ENCODE measurements at regions not wholly inside any gene's neighbourhood (a gene's known extent, or its start where the extent isn't known, plus 50 kb on each side); places are given as distances from the start of the nearest gene placed in this dataset.

GRCh38 chr2:60168247-60168646 lies 385.2 kb downstream of the BCL11A start:
- intact Hi-C loops (cut with micrococcal nuclease): no loop called here

DNA sequence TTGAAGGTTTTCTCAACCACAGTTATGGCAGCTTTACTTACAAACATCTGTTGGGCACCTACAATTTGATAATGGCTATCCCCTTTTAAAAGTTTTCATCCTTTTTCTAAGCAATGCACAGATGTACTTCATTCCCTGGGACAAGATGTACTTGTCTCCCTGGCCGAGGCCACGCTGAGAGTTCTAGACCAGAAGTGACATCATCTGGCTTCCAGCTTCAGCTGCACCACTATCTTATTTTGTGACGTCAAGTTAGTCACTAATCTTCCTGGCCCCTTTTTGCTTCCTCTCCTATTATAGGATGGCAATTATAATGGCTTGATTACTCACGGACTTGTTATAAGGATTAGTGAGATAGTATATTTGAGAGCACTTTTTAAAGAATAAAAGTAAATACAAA lies 386.4 kb downstream of the BCL11A start:
- intact Hi-C loops (cut with micrococcal nuclease): no loop called here

- intact Hi-C loops (cut with micrococcal nuclease): no loop called here
Measured at GRCh38 chr2:60163691-60164090, 389.8 kb downstream of the BCL11A start.

- intact Hi-C loops (cut with micrococcal nuclease): loop anchor here (10.0 kb wide), 1 partner anchor 1135 kb away; no protein-coding TSS in a partner anchor
Measured at GRCh38 chr2:60159519-60159918, 393.9 kb downstream of the BCL11A start.

GRCh38 chr2:60158262-60158661 lies 395.2 kb downstream of the BCL11A start:
- intact Hi-C loops (cut with micrococcal nuclease): loop anchor here (10.0 kb wide), 1 partner anchor 1133 kb away; no protein-coding TSS in a partner anchor

DNA sequence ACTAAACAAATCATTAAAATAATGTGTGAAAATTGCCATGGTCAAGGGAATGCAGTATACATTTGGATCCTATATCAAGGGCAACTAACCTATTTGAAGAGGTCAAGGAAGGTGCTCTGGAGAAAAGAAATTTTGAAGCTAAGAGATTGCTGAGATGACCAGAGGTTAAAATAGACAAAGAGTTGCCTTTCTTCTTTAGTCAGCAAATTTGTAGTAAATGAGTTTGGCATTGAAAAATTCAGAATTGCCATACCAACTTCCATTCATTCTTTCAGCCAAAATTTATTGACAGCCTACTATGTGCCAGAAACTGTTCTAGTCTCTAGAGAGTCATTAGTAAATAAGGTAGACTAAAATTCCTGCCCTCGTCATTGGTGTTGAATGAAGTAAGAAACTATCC lies 396.2 kb downstream of the BCL11A start:
- intact Hi-C loops (cut with micrococcal nuclease): loop anchor here (10.0 kb wide), 1 partner anchor 1132 kb away; no protein-coding TSS in a partner anchor

DNA sequence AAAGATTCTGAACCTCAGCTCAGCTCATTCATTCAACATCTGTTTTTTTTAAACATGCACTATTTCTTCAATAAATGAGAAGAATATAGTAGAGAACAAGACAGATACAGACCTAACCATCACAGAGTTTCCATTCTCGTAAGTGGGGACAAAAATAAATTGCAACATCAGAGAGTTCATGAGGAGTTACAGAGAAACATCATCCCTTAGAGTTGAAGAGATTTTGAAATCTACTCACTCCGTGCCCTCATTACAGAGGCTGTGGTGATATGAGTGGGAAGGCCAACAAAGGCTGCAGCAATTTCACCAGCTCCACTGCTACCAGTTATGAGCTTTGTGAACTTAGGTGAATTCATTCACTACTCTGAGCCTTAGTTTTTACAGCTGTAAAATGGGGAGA lies 399.3 kb downstream of the BCL11A start:
- intact Hi-C loops (cut with micrococcal nuclease): loop anchor here (10.0 kb wide), 1 partner anchor 1129 kb away; no protein-coding TSS in a partner anchor

DNA sequence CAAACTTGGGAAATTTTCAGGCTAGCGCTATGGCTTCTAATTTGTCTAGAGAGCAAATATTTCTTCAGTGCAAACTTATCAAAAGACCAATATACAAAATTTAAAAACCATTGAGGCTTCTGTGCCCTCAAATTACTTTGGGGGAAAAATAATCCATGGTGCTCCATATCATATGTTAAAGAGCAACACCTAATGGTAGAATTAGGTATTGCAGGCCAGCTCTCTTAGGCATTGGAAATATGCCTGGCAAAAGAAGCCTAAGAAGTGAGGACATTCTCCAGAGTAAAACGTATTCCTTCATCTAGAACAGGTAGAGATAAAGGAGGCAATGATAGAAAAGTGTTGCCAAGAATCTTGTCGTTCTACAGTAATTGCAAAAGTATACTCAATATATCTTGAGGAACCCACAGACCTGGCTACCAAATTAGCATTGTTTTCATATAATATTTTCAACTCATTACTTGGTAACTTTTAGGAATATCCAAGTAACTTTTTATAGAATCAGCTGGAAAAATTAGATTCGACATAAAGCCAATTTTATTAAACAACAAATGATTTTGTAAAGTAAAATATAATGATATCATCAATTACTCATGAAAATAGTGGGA lies 401.1 kb downstream of the BCL11A start:
- intact Hi-C loops (cut with micrococcal nuclease): loop anchor here (2.0 to 10.0 kb wide), 2 partner anchors 1128 to 1390 kb away; no protein-coding TSS in a partner anchor

DNA sequence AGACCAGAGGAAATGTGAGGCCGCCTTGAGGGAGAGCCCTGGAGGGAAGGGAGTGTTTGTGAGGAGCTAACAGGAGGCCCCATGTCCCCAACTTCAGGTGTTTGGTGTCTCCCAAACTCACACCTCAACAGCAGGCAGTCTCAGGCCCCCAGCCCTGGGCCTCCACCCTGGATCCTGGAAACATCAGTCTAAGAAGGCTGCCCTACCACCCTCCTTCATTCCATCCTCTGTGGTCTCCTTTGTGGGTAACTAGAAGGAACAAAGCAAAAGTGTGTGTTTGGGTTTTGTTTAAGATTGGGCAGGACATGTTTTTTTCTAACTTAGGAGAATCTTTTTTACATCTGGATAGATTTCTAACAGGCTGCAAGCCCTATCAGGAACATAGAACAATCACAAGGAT lies 404.3 kb downstream of the BCL11A start:
- intact Hi-C loops (cut with micrococcal nuclease): no loop called here

DNA sequence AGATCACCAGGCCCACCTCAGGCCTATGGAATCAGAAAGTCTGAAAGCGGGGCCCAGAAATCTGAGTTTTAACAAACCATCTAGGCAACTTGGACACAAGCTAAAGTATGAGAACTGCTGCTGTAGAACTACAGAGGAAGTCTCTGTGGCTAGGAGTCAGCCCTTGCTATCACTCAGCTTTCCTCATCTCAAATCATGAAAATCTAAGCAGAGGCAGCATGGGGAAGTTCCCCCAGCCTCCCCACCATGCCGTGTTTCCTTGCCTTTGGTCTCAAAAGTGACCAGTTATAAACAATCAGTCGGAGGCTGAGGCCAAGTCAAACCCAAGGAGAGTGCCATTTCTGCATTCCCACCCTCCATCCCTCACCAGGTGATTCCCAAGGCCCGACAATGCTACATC lies 404.7 kb downstream of the BCL11A start:
- intact Hi-C loops (cut with micrococcal nuclease): no loop called here

DNA sequence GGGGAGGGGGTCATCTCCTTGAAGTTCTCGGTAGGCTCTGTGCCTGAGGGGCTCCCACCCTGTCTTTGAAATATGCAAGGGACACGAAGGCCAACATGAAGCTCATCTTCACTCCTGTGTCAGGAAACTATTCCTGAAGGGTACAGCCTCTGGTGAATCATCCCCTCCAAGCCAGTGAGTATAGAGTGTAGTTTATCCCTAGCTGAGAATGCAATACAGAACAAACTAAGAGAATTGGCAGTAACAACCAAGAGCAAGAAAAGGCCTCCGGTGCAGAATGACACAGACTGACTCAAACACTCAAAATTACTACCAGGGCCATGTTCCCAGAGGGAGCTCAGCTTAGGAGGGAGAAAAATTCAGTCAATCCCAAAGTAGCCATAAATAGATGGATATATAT lies 413.3 kb downstream of the BCL11A start:
- intact Hi-C loops (cut with micrococcal nuclease): no loop called here

DNA sequence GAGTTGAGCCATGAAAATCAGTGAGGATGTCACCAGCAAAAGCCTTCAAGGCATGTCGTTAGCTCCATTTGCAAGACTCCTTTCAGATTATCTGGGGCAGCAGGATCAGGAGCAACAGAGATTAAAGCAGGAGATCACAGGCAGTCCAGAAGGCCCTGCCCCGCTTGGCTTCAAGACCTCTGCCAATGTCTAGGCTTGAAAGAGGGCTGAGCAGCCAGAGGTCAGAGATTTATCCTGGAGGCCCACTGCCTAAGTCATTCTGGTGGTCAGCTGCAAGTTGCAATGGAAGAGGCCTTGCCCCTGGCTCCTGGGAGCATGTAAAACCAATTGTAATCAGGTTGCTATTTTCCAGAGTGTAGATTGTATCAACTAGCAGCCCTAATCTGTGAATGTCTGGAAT lies 416.5 kb downstream of the BCL11A start:
- intact Hi-C loops (cut with micrococcal nuclease): no loop called here

DNA sequence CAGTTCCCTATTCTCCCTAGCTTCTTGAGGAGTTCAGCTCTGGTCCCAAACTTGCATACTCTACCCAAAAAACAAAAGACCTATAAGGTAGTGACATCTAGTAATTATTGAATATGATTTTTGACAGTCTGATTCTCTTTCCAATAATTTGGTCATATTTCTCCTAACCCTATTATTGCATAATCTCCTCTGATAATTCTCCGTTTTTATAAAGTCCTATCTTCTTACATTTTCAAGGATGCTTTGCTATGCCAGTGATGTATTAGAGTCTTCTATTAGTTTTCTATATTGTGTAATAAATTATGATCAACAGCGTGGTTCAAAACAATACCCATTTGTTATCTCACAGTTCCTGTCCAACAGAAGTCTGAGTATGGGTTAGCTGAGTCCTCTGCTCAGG lies 426.3 kb downstream of the BCL11A start:
- intact Hi-C loops (cut with micrococcal nuclease): no loop called here

GRCh38 chr2:60125611-60126426 lies 427.6 kb downstream of the BCL11A start:
- intact Hi-C loops (cut with micrococcal nuclease): no loop called here

DNA sequence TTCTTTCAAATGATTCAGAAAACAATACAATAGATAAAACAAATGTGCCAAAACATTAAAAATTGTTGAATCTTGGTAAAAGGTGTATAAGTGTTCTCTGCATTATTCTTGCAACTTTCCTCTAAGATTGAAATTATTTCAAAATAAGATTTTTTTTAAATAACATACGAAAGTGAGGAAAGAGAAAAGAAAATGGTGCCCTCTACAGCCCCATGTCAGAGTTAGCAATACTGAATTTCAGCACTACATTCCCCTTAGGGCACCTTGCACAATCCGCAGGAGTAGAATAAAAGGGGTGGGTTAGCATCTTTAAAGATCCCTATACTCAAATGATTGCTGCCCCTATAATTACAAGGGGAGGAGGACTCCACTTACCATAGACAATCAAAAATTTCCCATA lies 433.7 kb downstream of the BCL11A start:
- intact Hi-C loops (cut with micrococcal nuclease): no loop called here

- intact Hi-C loops (cut with micrococcal nuclease): no loop called here
Measured at GRCh38 chr2:60118917-60119316, 434.5 kb downstream of the BCL11A start.

- intact Hi-C loops (cut with micrococcal nuclease): no loop called here
Measured at GRCh38 chr2:60118061-60118460, 435.4 kb downstream of the BCL11A start.

DNA sequence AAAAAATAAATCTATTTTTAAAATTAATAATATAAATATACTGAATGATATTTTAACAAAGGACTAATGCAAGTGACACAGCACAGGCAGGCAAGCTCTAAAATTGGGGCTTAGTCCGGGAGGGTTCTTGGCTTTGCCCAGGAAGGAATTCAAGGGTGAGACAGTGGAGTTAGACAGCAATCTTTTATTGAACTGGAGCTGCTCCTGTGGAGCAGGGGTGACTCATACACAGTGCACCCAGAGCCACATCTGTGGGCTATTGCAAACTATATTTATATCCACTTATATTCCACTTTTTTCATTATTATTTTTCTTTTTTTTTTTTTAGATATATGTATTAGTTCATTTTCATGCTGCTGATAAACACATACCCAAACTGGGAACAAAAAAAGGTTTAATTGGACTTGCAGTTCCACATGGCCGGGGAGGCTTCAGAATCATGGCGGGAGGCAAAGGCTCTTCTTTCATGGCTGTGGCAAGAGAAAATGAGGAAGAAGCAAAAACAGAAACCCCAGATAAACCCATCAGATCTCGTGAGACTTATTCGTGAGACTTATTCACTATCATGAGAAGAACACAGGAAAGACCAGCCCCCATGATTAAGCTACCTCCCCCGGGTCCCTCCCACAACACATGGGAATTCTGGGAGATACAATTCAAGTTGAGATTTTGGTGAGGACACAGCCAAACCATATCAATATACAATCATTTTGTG lies 437.1 kb downstream of the BCL11A start:
- intact Hi-C loops (cut with micrococcal nuclease): no loop called here

- intact Hi-C loops (cut with micrococcal nuclease): no loop called here
Measured at GRCh38 chr2:60109744-60110143, 443.7 kb downstream of the BCL11A start.

DNA sequence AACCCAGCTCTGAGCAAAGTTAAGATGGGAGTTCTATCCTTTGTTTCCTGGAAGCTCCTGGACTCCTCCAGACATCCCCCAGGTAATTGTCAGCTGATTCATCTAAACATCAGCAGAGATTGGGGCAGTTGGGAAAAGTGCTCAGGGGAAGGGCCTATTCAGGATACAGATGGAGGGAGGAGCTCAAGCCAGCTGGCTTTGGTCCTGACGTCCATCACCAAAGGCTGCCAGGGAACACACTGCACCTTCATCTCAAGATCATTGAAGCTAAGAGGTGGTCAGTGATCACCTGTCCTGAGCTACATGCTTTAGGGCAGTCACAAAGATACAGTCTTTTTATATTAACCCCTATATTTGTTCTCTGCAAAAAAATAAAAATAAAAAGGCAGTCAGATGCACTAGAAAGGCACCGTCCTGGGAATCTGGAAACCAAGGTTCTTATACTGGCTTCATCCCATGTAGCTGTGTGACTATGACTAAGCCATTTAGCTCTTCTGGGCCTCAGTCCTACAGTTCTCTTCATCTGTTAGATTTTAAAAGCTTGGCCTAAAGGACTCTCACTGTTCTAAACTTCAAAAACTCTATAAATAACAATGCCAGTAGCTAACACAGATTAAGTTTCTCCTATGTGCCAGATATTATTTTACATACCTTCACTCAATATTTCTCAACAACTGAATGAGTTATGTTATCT lies 446.5 kb downstream of the BCL11A start:
- intact Hi-C loops (cut with micrococcal nuclease): no loop called here

GRCh38 chr2:60105906-60106305 lies 447.5 kb downstream of the BCL11A start:
- intact Hi-C loops (cut with micrococcal nuclease): no loop called here

Data from T-helper 1 cell treated with Interleukin-12 subunit alpha and Interleukin-12 subunit beta and Interleukin-4 antibody, amounts not matched to agents 30 ng/mL and 1 ng/mL, for 36 hours (primary cell).